Fibroblast of skin of back (primary cell): ENCODE measurements at regions not wholly inside any gene's neighbourhood (a gene's known extent, or its start where the extent isn't known, plus 50 kb on each side); places are given as distances from the start of the nearest gene placed in this dataset.
"Not testable (repeated sequence)": the region's sequence is repeated elsewhere in the genome, so short reads cannot be mapped to it uniquely, and the experiment has no call there.

ENCODE experiments used
- DNase-seq: peaks from one replicate; pipeline ENCODE4 v3.0.0-alpha.2; 2013

GRCh38 chr5:142259758-142260157, 65.1 kb downstream of the SPRY4 start:
- no peak for DNase-seq

GRCh38 chr5:142255831-142256230, 69.0 kb downstream of the SPRY4 start:
- no peak for DNase-seq

GRCh38 chr5:142254431-142254830, 70.4 kb downstream of the SPRY4 start:
- DNase-seq = no peak

GRCh38 chr5:142253938-142254337, 70.9 kb downstream of the SPRY4 start:
- peak; percentile 22 for DNase-seq

GRCh38 chr5:142250119-142250518, 74.7 kb downstream of the SPRY4 start:
- no peak for DNase-seq

GRCh38 chr5:142248853-142249462, 75.9 kb downstream of the SPRY4 start:
- DNase-seq = peak; percentile 71

GRCh38 chr5:142246258-142246657, 78.6 kb downstream of the SPRY4 start:
- peak; percentile 62 for DNase-seq

- DNase-seq = peak; percentile 27
Observed at GRCh38 chr5:142245786-142246185, 79.0 kb downstream of the SPRY4 start.

- no peak for DNase-seq
Observed at GRCh38 chr5:142244440-142244839, 80.4 kb downstream of the SPRY4 start.

GRCh38 chr5:142242272-142242671, 82.5 kb downstream of the SPRY4 start:
- DNase-seq = no peak

GRCh38 chr5:142239394-142240159, 85.2 kb downstream of the SPRY4 start:
- no peak for DNase-seq

GRCh38 chr5:142237707-142238106, 87.1 kb downstream of the SPRY4 start:
- DNase-seq = no peak

GRCh38 chr5:142236673-142237290, 88.0 kb downstream of the SPRY4 start:
- DNase-seq = not testable (repeated sequence)

GRCh38 chr5:142235870-142236672, 88.8 kb downstream of the SPRY4 start:
- no peak for DNase-seq

GRCh38 chr5:142235050-142235797, 89.6 kb downstream of the SPRY4 start:
- peak; percentile 47 for DNase-seq

- no peak for DNase-seq
Observed at GRCh38 chr5:142233083-142234032, 91.5 kb downstream of the SPRY4 start.

GRCh38 chr5:142230949-142231348, 93.9 kb downstream of the SPRY4 start:
- DNase-seq = not testable (repeated sequence)

GRCh38 chr5:142225141-142225540, 99.7 kb downstream of the SPRY4 start:
- DNase-seq = no peak

- no peak for DNase-seq
Observed at GRCh38 chr5:142222866-142223558, 101.8 kb downstream of the SPRY4 start.

GRCh38 chr5:142222225-142222865, 102.5 kb downstream of the SPRY4 start:
- no peak for DNase-seq
